ENCODE measurements at regions not wholly inside any gene's neighbourhood (a gene's known extent, or its start where the extent isn't known, plus 50 kb on each side); places are given as distances from the start of the nearest gene placed in this dataset.
"Not testable (repeated sequence)": the region's sequence is repeated elsewhere in the genome, so short reads cannot be mapped to it uniquely, and the experiment has no call there.

GRCh38 chr15:62413786-62414185, 248.7 kb upstream of the C2CD4B start:
- no peak for DNase-seq

DNA sequence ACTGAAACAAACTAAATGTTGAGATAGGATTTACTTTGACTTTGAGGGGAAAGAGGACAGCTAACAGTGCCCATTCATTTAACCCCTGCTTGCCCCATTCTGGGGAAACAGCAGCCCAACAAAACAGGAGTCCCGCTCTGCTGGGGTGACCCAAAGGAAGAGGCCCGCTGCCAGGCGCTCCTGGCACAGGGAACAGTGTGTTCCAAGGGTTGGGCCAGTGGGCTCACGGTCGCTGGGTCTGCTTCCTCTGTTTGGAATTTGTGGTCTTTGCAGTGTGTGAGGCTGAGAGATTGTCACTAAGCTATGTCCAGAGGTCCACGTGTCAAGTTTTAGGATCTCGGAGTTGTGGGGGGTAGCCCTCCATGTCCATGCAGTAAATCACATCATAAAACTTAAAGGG, 250.4 kb upstream of the C2CD4B start:
- DNase-seq = no peak

- no peak for DNase-seq
Observed at GRCh38 chr15:62416526-62416925, 251.4 kb upstream of the C2CD4B start.

GRCh38 chr15:62417439-62417838, 252.4 kb upstream of the C2CD4B start:
- DNase-seq = no peak

- not testable (repeated sequence) for DNase-seq
Observed at GRCh38 chr15:62418496-62418895, 253.4 kb upstream of the C2CD4B start.

DNA sequence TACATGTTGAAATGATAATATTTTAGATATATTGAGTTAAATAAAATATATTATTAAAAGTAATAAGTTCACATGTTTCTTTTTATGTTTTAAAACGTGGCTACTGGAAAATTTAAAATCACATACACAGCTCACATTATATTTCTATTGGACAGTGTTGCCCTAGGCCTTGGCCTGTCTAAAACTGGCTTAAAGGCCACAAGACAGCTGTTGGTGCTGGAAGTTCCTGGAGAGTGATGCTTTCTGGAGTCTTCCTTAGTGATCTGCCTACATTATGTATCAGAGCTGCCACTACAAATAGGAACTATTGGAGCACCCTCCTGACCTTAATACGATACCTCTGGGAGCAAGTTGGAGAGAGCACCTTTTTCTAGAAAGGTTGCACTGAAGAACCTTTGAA, 254.1 kb upstream of the C2CD4B start:
- no peak for DNase-seq

DNA sequence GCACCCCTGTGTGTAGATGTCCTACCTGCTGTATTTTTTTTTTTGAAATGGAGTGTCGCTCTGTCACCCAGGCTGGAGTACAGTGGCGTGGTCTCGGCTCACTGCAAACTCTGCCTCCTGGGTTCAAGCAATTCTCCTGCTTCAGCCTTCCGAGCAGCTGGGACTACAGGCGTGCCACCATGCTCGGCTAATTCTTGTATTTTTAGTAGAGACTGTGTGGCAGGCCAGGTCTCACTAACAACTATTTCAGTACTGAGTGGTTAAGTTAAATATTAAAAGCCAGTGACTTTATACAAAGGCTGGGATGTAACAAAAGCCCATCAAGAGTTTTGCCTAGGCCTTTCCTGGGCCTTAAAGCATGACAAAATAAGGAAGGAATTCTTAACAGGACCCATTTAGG, 255.3 kb upstream of the C2CD4B start:
- DNase-seq = not testable (repeated sequence)

- DNase-seq = no peak
Observed at GRCh38 chr15:62421289-62421688, 256.2 kb upstream of the C2CD4B start.

- no peak for DNase-seq
Observed at GRCh38 chr15:62426387-62426956, 261.4 kb upstream of the C2CD4B start.

DNA sequence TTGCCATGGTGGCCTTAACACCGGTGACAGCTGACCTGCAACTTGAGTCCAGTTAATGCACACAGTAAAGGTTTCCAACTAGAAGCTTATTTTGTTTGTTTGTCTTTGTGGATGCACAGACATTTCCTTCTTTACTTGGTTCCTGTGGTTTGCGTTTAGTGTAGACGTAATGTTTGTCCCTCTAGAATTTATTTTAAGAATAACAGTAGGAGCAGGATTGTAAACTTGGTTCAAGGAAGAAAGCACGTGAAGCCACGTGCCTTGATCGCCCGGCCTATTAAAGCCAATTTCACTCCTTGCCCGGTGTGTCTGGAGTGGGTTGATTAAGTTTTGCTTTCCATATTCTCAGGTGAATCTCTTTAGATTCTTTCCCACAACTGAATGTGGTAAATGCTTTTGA, 263.2 kb upstream of the C2CD4B start:
- DNase-seq = no peak

DNA sequence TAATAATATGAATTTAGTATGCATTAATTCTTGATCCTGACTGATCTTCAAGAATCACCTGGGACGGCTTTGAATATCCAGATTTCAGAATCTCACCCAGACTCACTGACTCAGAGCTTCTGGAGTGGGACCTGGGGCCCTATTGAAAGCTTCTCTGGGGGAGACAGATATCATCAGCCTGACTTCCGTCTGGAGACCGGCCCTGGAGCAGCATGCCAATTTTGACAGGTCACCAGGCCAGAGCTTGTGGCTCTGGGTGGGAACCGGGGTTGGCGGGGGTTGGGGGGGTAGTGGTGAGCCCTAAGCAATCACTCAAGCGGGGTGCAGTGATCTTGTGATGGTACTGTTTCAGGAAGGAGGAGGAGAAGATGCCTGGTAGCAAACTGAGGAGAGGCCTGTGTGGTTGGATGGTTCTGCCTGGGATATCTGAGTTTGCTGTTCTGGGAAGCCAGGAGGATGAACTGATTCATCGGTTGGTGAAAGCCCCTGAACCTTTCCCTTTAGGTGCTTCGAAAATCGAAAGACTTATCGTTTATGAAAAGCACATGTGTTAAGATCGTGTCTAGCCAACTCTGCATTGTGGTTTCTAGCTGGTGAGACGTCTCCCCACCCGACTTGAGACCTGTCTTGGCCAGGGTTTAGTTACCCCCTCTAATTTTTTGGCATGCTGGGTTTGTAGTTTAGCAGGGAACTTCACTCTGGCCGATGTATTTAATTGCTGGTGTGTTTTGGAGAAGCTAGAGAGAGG, 263.9 kb upstream of the C2CD4B start:
- DNase-seq = no peak

DNA sequence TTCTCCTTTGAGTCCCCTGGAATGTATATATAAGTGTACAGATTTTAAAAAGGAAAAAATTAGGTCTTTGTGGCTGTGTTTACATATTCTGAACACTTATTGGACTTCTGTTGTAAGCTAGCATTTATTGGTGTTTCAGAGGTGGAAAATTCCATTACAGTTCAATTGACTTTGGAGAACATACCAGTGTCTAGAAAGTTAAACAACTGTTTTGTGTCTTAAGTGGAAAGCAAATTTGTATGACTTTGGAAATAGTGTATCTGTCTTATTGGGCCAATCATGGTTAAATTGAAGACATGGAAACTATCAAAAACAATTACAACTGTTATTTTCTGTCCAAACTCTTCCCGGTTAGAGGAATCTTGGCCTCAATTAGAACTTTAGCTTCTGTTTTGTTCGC, 265.0 kb upstream of the C2CD4B start:
- DNase-seq = no peak

- DNase-seq = no peak
Observed at GRCh38 chr15:62430552-62430951, 265.5 kb upstream of the C2CD4B start.

DNA sequence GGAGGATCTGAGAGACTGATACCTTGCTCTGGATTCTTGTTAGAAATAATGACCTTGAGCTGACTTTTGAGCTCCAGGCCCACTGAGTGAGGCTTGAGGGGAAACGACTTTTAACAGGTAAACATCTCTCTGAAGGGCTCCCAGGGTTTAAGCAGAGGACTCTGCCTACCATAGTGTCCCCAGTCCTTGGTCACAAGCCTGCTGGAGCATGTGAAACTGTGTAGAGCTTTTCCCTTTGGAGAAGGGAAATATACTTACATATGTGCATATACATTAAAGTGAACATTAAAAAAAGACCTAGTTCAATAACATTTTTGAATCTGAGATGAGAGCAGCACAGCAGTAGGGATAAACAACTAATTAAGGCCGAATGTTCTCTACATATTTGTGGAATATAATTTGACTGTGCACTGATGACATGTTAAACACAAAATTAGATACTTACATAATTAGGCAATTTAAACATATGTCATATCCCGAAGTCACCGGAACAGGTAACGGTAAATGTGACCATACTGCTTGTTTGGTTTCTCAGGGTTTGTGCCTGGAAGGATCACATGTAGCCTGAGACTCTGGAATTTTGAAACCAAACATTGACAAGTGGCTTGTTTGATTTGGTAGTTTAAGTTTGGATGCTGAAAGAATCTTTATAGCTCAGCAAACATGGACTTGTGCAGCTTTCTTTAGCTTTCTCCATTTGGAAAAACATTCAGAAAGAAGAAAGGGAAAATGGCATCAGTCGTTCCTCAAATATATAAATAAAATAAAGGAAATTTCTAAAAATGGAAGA, 266.1 kb upstream of the C2CD4B start:
- no peak for DNase-seq

GRCh38 chr15:62431817-62432216, 266.7 kb upstream of the C2CD4B start:
- no peak for DNase-seq

- no peak for DNase-seq
Observed at GRCh38 chr15:62432702-62433398, 267.8 kb upstream of the C2CD4B start.

DNA sequence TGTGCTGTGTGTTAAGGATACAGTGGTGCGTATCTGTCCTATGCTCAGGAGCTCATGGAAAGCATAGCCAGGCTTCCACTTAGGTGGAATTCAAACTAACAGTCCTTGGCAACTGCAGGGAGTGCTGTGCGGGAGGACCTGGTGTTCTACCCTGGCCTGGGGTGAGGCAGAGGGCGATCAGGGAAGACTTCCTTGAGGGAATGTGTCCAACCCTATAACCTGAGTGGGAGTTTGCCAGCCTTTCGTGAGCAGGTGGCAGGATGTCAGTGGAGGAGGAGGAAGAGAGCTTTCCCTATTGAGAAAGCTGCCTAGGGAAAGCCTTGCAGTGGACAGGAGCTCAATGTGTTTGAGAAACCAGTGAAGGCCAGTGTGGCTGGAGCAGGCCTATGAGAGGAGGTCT, 271.1 kb upstream of the C2CD4B start:
- DNase-seq = no peak

- no peak for DNase-seq
Observed at GRCh38 chr15:62437753-62438152, 272.7 kb upstream of the C2CD4B start.

- no peak for DNase-seq
Observed at GRCh38 chr15:62439543-62440016, 274.5 kb upstream of the C2CD4B start.

DNA sequence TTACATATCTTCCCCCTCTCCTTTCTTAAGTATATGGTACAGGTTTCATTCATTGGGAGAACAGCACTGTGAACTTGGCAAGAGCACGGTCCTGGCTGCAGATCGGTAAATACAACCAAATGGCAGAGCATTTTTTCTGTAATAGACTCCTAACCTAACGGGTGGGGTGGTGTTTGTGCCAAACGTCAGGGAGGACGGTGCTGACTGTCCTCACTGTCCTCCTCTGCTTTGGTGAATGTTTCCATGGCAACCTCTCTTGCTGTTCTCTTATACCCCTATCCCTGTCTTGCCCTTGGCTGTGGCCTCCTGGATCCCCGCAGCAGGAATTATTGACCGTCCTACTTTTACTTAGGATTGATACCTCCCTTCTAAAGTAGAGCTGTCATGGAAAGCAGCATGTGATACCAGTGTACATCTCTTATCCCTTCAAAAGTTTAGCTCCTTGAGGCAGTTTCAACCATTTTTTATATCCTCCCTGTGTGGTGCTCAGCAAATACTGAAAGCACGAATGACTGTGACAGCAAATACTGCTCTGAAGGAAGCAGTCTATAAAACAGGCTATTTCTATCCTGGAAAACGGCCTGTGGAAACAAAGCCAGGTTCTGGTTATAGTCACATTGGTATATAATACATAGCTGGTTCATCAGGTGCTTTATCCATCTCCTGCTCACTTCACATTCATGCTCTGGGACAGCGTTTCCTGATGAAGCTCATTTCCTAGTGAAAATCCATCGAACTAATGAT, 275.4 kb upstream of the C2CD4B start:
- DNase-seq = no peak

- DNase-seq = no peak
Observed at GRCh38 chr15:62444104-62445022, 279.3 kb upstream of the C2CD4B start.
